GM19468 (cell line): ENCODE measurements at regions not wholly inside any gene's neighbourhood (a gene's known extent, or its start where the extent isn't known, plus 50 kb on each side); places are given as distances from the start of the nearest gene placed in this dataset.
A peak's percentile ranks its signal among the peaks of the same experiment; 100 is the strongest.

Experiments
- ATAC-seq: cut with Tn5 transposase; IDR thresholded peaks from one replicate; pipeline ENCODE4 v1.9.1; 2021; ENCODE audit warnings: mild to moderate bottlenecking, moderate library complexity, moderate number of reproducible peaks; ENCODE audit not compliant: unreplicated experiment; ENCODE audit errors: extremely low read depth

DNA sequence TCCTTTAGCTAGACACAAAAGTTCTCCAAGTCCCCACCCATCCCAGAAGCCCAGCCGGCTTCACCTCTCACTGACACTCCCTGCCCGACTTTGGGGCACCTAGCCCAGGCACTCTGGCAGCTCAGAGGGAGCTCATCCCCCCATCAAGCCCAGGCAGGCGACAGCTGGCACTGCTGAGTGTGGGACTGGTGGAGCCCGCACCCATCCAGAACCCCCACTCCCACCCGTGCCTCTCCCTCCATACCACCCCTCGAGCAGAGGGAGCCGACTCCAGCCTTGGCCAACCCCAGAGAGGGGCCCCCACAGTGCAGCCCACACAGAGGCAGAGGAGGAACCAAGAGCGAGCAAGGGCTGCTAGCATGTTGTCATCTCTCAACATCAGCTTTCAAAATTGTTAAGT, 658.6 kb downstream of the AMY1C start:
- ATAC-seq = no peak

DNA sequence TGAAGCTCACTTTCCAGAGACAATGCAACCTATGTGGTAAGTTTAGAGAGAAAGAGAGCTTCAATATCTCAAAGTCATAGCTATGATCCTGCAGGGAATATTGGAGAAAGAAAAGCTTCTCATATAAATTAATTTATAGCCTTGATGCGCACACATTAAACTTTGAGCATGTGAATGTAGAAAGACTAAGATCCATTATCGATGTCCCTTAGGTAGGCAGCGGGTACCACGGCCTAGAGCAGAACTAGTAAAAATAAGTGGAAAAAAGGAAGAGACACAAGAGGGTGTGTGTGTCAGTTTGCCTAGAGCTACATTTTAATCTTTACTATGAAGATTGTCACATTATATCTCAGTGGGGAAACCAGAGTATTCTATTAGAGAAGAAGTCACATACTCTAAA, 685.6 kb downstream of the AMY1C start:
- ATAC-seq = no peak

DNA sequence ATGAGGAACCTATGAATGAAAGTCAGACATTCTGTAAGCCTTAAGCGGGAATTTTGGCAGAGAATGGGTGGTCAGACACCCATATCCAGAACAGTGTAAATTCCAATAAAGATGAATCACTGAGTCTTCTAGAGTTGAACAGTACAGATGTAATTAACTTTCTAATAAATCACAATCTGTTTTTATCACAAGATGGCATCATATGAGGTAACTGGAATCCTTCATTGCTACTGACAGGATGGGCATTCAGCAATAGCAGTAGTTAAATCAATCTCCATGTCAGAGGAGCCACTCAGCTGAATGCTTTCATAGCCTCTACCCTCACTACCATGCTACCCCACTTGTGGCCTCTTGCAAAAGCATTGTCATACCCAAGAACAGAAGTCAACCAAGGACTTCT, 690.3 kb downstream of the AMY1C start:
- ATAC-seq = no peak

DNA sequence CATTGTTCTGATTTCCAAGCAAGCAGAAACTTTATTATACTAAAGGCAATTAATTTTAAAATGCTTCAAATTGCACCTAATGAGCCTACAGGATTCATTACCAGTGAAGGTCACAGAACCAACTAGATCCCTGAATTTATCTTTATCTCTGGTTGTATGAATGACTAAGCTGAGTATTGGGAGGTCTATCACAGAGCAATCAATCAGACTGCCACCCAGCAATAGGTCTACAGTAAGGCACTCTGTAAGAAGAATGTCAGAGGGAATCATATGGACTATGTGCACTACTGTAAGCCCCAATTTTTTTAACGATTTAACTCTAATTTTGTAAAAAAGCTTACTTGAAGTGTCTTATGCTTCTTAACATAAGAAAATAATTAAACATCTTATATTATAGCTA, 707.0 kb downstream of the AMY1C start:
- no peak for ATAC-seq

DNA sequence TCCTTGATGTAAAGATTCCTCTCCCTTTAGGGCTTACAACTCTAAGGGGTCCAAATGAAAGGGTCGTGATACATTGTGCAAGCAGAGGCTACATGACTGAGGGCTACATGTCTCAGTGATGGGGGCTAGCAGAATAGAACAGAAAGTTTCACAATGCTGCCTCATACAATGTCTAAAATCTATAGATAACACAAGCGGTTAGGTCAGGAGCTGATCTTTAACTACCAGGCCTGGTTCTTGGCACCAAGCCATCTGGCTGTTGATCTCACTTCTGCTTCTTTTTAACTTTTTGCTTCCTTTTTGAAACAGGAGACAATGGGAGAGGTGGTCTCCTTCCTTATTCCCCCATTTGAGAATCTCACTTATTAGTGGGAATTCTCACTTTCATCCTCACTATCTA, 710.2 kb downstream of the AMY1C start:
- no peak for ATAC-seq

DNA sequence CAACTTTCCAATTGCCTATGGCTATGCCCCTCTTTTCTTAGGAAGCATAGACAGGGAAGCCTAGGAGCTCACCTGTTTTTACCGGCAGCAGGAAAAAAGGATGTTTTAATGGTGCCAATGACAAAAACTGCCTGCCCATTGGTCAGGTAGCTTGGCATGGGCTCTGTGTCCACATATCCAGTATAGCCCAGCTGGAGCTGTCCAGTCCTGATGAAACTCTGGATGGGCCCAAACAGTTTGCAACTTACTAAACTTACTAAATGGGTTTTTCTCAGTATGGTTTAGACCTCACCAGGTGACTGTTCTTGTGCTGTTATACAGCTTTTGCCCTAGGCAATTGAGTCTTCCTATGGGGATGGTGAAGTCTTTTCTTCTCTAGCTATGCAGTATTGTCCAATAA, 711.2 kb downstream of the AMY1C start:
- no peak for ATAC-seq

DNA sequence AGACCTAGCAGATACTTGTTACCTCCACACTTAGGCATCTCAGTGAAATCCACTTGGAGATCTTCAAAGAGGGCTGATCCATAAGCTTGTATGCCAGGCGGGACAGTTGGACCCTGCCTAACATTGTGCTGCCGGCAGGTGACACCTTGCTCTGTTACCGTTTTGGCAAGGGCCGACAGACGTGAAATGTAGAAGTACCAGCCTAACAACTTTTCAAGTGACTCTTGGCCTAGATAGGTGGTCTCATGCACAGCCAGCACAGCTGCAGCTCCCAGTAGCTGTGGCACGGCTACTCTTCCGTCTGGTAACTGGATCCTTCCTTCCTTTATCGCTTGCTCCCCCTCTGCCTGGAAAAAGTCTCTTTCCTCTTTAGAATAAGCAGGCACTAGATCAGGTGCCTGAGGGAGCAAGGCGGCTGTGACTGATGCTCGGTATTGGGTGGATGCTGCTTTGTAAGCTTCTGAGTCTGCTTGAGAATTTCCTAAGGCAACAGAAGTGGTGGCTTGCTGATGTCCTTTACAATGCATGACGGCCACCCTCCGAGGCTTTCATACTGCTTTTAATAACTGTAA, 713.5 kb downstream of the AMY1C start:
- no peak for ATAC-seq

DNA sequence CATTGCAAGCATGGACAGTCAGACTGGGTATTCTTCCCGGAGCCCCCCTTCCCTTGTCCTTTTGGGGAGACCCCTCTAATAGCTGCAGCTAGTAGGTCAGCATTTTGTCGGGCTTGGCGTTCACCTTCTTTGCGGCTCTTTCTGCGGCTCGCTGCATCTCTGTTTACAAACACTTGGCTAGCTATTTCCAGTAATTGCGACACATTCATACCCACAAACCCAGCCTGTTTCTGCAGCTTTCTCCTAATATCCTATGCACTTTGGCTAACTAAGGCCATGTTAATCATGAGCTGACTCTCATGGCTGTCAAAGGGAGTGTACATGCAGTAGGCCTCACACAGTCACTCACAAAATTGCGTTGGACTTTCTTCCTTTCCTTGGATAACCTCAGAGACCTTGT, 716.4 kb downstream of the AMY1C start:
- no peak for ATAC-seq

DNA sequence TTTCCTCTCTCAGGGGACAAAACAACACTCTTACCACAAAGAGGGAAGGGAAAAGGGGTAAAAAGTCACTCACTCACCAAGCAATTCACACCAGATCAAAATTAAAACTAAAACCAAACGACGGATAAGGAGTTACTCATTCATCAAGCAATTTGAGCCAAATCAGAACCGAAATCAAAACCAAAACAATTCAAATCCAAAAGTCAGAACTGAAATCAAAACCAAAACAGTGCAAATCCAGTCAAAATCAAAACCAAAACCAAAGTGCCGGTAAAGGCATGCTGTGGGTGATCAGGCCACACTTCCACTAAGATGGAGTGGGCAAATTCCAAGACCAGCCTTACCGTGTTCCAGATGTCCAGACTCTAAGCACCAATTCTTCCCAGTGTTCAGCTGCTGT, 717.9 kb downstream of the AMY1C start:
- peak; percentile 35 for ATAC-seq

DNA sequence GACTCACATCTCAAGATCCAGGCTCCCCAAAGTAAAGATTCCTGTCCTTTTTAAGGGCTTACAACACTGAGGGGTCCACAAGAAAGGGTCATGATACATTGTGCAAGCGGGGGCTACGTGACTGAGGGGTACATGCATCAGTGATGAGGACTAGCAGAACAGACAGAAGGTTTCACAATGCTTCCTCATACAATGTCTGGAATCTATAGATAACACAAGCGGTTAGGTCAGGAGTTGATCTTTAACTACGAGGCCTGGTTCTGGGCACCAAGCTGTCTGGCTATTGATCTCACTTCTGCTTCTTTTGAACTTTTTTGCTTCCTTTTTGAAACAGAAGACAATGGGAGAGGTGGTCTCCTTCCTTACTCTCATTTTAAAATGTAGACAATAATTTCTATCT, 718.6 kb downstream of the AMY1C start:
- peak; percentile 35 for ATAC-seq

DNA sequence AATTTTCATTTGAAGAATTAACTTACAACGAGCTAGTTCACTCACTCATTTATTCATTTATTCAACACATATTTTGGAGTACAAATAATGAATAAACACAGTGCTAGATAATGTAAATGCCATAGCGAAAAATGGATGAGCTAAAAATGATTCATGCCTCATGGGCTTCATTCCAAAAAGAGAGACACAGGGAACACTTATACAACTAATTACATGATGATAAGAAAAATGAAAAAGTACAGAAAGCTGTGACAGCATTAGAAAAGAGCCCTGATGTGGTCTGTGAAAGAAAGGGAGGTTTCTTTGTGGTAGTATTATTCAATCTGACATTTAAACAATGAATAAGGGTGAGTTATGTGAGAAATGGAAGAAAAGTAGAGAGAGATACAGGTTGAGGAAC, 726.4 kb downstream of the AMY1C start:
- no peak for ATAC-seq

DNA sequence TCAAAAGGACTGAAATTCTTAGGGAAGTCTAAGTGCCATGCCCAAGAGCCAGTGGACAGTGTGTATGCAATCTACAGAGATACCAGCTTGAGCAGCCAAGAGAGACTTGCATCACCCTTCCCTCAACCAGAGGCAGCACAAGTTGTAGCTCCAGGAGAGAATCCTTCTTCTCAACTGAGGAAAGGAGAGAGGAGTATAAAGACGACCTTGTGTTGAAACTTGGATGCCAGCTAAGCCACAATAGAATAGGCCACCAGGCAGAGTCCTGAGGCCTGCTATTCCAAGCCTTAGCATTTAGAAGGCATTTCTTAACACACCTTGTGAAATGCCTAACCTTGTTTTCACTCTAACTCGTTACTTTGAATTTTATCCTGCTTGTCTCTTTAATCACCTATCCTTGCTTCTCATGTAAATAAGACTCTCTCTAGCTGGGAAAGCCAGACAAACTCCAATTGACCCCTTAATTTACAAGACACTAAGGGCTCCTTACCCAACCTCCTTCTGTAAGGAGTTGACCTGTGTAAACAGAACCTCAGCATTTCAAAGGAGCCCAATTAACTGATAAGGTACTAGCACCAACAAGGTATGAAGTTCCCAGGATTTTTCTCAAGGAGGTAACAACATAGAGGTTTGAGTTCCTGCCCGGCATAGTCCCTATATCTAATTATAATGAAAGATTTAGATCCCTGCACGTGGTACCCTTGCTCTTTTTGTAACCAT, 738.8 kb downstream of the AMY1C start:
- no peak for ATAC-seq

DNA sequence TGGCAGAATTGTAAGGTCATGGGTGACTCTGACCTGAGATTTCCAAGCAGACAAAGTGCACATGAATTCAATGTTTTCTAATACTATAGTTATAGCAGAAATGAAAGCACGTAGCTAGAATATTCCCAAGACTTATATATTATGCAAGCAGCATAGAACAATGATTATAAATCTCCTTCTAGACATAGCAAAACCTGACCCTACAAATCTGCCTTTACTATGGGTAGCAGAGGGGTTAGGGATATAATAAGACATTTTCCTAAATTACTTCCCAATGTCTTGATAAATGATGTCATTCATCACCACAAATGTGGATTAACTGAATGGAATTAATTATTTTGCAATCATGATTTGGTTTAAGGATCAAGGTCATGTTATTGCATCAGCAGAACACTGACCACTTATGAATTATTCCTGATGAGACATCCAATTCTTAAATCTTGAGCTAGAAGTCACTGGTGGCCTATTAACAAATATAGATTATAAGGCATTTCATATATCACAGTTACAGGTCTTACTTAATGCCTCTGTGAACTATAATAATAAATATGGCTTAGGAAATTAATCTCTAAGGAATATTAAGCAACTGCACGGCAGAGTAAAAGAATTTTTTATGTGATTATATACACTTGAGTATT, 776.6 kb downstream of the AMY1C start:
- no peak for ATAC-seq

DNA sequence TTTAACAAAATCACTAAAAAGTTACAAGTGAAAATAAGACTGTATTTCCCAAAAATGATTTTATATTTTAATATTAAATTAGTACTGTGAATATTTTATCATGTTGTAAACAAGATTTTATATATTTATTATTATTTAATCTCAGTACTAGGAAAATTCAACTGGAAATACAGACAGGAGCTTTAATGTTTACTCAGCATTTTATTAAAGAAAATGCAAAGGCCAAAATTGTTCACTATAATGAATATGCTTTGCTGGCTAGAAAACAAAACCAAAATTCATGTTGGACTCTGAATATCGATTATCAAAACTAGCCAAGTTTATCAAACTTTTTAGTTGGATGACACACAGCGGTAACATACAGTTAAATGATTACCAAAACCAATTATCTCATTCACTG, 782.3 kb downstream of the AMY1C start:
- ATAC-seq = no peak

DNA sequence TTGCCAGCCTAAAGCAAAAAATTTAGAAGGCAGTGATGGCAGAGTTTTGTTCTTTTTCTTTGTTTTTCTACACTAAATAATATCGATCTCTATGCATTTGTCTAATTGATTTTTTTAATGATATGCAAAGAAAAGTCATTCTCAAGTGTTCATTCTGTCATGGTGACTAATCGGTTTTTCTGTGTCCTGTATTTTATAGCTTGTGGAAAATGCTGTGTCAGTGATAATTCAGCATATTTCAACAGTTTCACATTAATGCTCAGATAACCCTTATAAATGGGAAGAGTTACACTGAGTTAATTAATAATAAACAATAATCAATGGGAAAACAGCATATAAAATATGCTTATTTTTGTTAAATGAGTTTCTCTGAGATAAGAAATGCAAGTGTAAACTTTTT, 824.9 kb downstream of the AMY1C start:
- ATAC-seq = no peak

DNA sequence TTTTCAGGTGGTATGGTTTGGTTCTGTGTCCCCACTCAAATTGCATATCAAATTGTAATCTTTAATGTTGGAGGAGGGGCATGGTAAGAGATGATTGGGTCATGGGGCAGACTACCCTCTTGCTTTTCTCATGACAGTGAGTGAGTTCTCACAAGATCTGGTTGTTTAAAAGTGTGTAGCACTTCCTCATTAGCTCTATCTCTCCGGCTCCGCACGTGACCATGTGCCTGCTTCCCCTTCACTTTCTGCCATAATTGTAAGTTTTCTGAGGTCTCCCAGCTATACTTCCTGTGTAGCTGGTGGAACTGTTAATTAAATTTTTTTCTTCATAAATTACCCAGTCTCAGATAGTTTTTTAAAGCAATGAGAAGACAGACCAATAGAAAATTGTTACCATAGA, 843.2 kb downstream of the AMY1C start:
- ATAC-seq = no peak

DNA sequence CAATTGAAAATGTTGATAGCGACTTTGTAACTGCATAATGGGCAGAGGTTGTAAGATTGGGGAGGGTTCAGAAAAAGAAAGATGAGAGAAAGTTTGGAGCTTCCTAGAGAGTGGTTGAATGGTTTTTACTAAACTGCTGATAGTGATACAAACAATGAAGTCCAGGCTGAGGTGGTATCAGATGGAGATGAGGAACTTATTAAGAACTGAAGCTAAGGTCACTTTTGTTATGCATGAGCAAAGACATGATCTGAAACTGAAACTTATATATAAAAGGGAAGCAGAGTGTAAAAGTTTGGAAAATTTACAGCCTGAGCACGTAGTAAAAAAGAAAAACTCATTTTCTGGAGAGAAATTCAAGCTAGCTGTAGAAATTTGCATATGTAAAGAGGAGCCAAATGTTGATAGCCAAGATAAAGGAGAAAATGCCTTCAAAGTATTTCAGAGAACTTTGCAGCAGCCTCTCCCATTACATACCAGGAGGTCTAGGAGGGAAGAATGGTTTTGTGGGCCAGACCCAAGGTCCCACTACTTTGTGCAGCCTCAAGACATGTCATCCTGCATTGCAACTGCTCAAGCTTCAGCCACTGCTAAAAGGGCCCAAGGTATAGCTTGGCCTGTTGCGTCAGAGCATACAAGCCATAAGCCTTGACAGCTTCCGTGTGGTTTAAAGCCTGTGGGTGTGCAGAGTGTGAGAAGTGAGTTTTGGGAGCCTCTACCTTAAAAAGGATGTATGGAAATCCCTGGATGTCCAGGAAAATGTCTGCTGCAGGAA, 843.9 kb downstream of the AMY1C start:
- ATAC-seq = no peak

DNA sequence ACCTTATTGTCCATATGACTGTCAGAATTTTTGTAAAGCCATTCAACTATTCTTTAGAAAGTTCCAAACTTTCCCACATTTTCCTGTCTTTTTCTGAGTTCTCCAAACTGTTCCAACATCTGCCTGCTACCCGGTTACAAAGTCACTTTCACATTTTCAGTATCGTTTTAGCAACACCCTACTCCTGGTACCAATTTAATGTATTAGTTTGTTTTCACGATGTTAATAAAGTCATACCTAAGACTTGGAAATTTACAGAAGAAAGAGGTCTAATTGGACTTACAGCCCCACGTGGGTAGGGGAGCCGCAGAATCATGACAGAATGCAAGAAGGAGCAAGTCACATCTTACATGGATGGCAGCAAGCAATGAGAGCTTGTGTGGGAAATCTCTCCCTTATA, 867.8 kb downstream of the AMY1C start:
- no peak for ATAC-seq

DNA sequence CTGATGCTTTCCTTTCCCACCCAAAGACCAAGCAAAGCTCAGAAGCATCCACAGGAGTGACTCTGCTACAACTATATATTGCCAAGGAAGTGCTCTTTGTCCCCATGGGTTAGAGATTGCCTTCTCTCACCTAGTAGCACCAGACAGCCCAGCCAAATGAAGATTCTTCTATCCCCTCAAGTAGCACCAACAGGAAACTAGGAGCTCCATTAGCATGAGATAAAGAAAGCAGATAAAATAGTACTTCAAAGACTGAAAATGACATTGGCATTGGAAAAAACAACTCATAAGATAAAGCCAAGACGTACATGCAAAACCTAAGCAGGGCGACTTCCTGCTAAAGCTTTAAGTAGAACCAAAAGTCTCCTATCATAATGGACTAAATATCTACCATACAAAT, 871.5 kb downstream of the AMY1C start:
- ATAC-seq = no peak

DNA sequence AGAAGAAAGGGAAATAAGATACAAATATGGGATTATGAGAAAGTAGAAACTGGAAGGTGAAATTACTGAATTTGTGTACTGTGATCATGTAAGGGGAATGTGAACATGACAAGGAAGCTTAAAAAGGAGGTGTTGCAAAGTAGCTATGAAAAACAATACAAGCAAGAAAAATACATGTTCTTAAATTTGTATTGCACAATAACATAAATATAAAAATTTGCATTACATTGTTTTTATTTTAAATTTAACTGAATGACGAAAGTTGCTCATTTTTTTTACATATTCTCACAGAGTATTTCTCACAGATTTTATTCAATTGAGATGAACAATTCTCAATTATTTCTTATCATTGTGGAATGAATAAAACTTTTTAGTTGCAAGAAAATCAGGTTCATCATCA, 874.8 kb downstream of the AMY1C start:
- no peak for ATAC-seq

DNA sequence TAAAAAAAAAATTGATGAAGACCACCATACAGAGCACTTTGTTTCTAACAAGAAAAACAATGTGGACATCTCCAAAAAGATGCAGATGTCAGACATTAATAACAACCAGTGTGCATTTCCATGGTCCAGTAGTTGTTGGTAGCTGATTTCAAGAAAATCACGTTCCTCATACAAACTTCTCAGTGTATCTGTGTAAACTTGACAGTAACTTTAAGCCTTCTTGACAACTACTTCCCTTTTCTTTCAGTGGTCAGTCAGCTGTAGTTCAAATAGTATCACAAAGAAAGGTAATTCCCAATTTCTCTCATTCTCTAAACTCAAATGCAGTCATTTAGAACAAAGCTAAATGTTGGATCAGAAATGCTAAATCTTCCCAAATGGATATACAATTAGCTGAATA, 879.9 kb downstream of the AMY1C start:
- no peak for ATAC-seq
